SU-DHL-6 (cell line): ENCODE measurements at regions not wholly inside any gene's neighbourhood (a gene's known extent, or its start where the extent isn't known, plus 50 kb on each side); places are given as distances from the start of the nearest gene placed in this dataset.

Experiments
- H2AFZ ChIP-seq: fragments of 200-600 bp; sonication (generic); 2 replicates; pipeline ENCODE4 v1.6.1; 2014; ENCODE audit warnings: low read depth, mild to moderate bottlenecking, moderate library complexity, mixed read lengths, antibody characterized with exemption, low read length; ENCODE audit not compliant: severe bottlenecking
- H3F3A ChIP-seq: fragments of 200-600 bp; shearing (Covaris generic); 2 replicates; pipeline ENCODE4 v1.6.0; 2016; ENCODE audit warnings: antibody characterized with exemption, mild to moderate bottlenecking; ENCODE audit not compliant: insufficient read depth
- H3K27ac ChIP-seq: fragments of 200-600 bp; sonication (generic); 2 replicates; pipeline ENCODE4 v1.5.1; 2016; ENCODE audit warnings: low read depth, mild to moderate bottlenecking, low read length, moderate library complexity, mixed read lengths
- H3K27me3 ChIP-seq: fragments of 200-600 bp; sonication (generic), shearing (Covaris generic); 2 replicates; pipeline ENCODE4 v1.6.0; 2014; ENCODE audit warnings: mild to moderate bottlenecking, low read length
- H3K36me3 ChIP-seq: fragments of 200-600 bp; sonication (generic); 2 replicates; pipeline ENCODE4 v1.6.1; 2014; ENCODE audit warnings: mild to moderate bottlenecking, low read length, mixed read lengths
- H3K4me2 ChIP-seq: fragments of 300-600, 200-600 bp; shearing (Covaris generic), sonication (generic); 2 replicates; pipeline ENCODE4 v1.6.0; 2014; ENCODE audit warnings: low read length, low read depth, mild to moderate bottlenecking; ENCODE audit not compliant: poor library complexity, severe bottlenecking
- H3K4me3 ChIP-seq: fragments of 200-600 bp; sonication (generic); 2 replicates; pipeline ENCODE4 v1.5.1; 2014; ENCODE audit warnings: antibody characterized with exemption, low read length, mild to moderate bottlenecking, mixed read lengths; ENCODE audit not compliant: insufficient read depth, poor library complexity, severe bottlenecking
- H3K79me2 ChIP-seq: fragments of 200-600 bp; sonication (generic); 2 replicates; pipeline ENCODE4 v1.6.1; 2014; ENCODE audit warnings: mild to moderate bottlenecking, low read length, moderate library complexity; ENCODE audit not compliant: insufficient read depth
- H3K9ac ChIP-seq: fragments of 200-600 bp; sonication (generic); 2 replicates; pipeline ENCODE4 v1.7.0; 2014; ENCODE audit warnings: mild to moderate bottlenecking, low read length
- H3K9me2 ChIP-seq: fragments of 200-600 bp; sonication (generic); replicated peaks from 2 replicates; pipeline ENCODE4 v1.6.1; 2014; ENCODE audit warnings: low read length; ENCODE audit not compliant: insufficient read depth
- H3K9me3 ChIP-seq: fragments of 200-600 bp; sonication (generic); 2 replicates; pipeline ENCODE4 v1.6.1; 2014; ENCODE audit warnings: low read length, mixed read lengths; ENCODE audit not compliant: insufficient read depth
- H4K20me1 ChIP-seq: fragments of 200-600 bp; sonication (generic); 2 replicates; pipeline ENCODE4 v1.6.1; 2014; ENCODE audit warnings: low read depth, mild to moderate bottlenecking, antibody characterized with exemption, low read length, moderate library complexity, mixed read lengths
- CTCF ChIP-seq: fragments of 200-600 bp; sonication (generic); IDR thresholded peaks from one replicate; pipeline ENCODE4 v1.5.1; 2017; ENCODE audit warnings: antibody characterized with exemption, mild to moderate bottlenecking, low read length, moderate library complexity; ENCODE audit not compliant: insufficient read depth, poor library complexity, severe bottlenecking
- EZH2phosphoT487 ChIP-seq: fragments of 200-600 bp; sonication (generic), shearing (Covaris generic); conservative IDR thresholded peaks from 2 replicates; pipeline ENCODE4 v1.6.1; 2018; ENCODE audit warnings: mild to moderate bottlenecking, antibody characterized with exemption, low read length, moderate library complexity, mixed read lengths

- Histone ChIP-seq H3K79me2 (no peaks in the 10 kb centered on the region), H3K9ac (no peak overlapping the region), H3K27ac (no peak overlapping the region), H3K9me2 (no peaks in the 10 kb centered on the region), H3K4me3 (no peak overlapping the region), H2AFZ (no peak overlapping the region), H3K27me3 (no peaks in the 10 kb centered on the region), H3F3A (0 out of 2 replicates have a peak, but pooled peaks cover 5% of the 10 kb centered on the region), H3K9me3 (no peaks in the 10 kb centered on the region), H3K4me2 (no peak overlapping the region), H4K20me1 (no peaks in the 10 kb centered on the region), H3K36me3 (no peaks in the 10 kb centered on the region)
- no peak for TF ChIP-seq EZH2phosphoT487
- TF ChIP-seq CTCF: no peak
Measured at GRCh38 chr2:136232456-136233172, 114.7 kb upstream of the CXCR4 start.

GRCh38 chr2:136230464-136230863 is 112.5 kb upstream of the CXCR4 start:
- H3K9me2 ChIP-seq: no peaks in the 10 kb centered on the region
- H3K9me3 ChIP-seq: no peaks in the 10 kb centered on the region
- no peak overlapping the region for H3K4me3 ChIP-seq
- no peak overlapping the region for H2AFZ ChIP-seq
- TF ChIP-seq CTCF (no peak), EZH2phosphoT487 (no peak)
- no peaks in the 10 kb centered on the region for H3K79me2 ChIP-seq
- no peaks in the 10 kb centered on the region for H3K36me3 ChIP-seq
- no peak overlapping the region for H3K27ac ChIP-seq
- H3K9ac ChIP-seq: no peak overlapping the region
- H3F3A ChIP-seq: no peaks in the 10 kb centered on the region
- no peaks in the 10 kb centered on the region for H4K20me1 ChIP-seq
- H3K4me2 ChIP-seq: no peak overlapping the region
- no peaks in the 10 kb centered on the region for H3K27me3 ChIP-seq

GRCh38 chr2:136226903-136227302 is 109.0 kb upstream of the CXCR4 start:
- Histone ChIP-seq H3K9ac (no peak overlapping the region), H3K27ac (no peak overlapping the region), H3K36me3 (no peaks in the 10 kb centered on the region), H3K9me2 (no peaks in the 10 kb centered on the region), H3K79me2 (no peaks in the 10 kb centered on the region), H3K27me3 (no peaks in the 10 kb centered on the region), H3F3A (no peaks in the 10 kb centered on the region), H4K20me1 (no peaks in the 10 kb centered on the region), H3K9me3 (no peaks in the 10 kb centered on the region), H2AFZ (no peak overlapping the region), H3K4me2 (no peak overlapping the region), H3K4me3 (no peak overlapping the region)
- TF ChIP-seq CTCF: no peak
- no peak for TF ChIP-seq EZH2phosphoT487
